A172 (cell line): ENCODE measurements at regions not wholly inside any gene's neighbourhood (a gene's known extent, or its start where the extent isn't known, plus 50 kb on each side); places are given as distances from the start of the nearest gene placed in this dataset.
A peak's percentile ranks its signal among the peaks of the same experiment; 100 is the strongest.
"Not testable (repeated sequence)": the region's sequence is repeated elsewhere in the genome, so short reads cannot be mapped to it uniquely, and the experiment has no call there.

ENCODE experiments used
- DNase-seq: peaks from one replicate; pipeline ENCODE4 v3.0.0-alpha.2; 2015; ENCODE audit warnings: low spot score

DNA sequence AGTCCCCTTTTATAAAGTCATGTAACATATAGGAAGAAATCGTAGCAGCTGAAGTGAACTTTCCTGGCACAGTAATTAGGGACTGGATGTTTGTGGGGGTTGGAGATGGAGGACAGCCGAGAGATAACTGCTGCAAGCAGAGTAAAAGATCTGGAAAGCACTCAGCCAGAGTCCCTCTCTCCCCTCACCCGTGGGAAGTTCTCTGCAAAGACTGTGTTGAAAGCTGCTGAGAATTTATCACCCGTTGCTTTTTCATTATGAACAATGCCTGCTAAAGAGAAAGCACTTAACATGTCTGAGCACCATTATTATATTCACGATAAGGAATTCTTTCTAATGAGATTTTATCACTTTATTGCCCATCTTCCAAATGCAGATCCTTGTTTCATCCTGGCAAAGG, 248.8 kb downstream of the SHOX2 start:
- DNase-seq, result no peak

DNA sequence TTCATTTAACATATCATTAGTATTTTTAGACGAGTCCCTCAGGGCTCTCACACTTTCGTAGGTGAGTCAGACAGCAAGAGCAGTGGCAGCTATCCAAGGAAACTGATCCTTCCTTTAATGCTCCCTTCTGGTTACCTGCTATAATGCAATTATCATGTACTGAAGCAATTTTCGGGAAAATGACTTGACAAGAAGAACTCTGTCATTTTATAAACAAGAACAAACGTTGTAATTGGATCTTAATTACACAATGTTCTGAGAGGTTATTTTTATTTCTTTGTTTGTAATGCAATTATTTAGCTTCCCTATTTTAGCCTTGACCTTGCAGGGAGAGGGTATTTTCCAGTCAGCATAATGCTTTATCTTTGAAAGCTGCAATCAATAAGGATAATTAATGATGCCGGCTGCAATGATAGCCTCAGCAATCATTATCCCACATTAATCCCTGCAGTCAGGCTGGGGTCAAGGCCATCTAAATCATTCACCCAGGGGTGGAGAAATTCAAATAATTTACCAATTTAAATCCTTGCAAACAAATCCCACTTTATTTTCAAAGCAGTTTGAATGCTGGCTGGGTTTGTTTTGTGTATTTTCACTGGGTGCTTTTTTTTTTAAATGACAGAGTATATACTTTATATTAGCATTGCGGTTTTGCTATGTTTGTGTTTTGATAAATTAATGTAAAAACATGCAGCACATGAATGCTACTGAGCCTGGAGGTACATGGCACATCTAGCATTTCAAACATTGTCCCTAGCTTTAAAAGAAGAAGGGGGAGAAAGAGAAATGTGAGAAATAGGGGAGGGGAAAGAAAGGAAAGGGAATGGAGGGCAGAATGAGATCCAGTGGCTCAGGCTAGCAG, 249.9 kb downstream of the SHOX2 start:
- DNase-seq, result peak; percentile 30

DNA sequence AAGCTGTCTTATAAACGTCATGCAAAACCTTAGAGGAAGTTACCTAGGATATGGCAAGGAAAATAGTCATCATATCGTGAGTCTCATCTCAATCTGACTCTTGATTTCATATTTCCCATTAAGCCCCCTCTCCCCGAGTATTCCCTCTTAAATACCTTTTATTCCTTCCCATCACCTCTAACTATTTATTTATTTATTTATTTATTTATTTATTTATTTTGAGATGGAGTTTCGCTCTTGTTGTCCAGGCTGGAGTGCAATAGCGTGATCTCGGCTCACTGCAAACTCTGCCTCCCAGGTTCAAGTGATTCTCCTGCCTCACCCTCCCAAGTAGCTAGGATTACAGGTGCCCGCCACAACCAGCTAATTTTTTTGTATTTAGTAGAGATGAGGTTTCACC, 260.4 kb downstream of the SHOX2 start:
- DNase-seq, result not testable (repeated sequence)

DNA sequence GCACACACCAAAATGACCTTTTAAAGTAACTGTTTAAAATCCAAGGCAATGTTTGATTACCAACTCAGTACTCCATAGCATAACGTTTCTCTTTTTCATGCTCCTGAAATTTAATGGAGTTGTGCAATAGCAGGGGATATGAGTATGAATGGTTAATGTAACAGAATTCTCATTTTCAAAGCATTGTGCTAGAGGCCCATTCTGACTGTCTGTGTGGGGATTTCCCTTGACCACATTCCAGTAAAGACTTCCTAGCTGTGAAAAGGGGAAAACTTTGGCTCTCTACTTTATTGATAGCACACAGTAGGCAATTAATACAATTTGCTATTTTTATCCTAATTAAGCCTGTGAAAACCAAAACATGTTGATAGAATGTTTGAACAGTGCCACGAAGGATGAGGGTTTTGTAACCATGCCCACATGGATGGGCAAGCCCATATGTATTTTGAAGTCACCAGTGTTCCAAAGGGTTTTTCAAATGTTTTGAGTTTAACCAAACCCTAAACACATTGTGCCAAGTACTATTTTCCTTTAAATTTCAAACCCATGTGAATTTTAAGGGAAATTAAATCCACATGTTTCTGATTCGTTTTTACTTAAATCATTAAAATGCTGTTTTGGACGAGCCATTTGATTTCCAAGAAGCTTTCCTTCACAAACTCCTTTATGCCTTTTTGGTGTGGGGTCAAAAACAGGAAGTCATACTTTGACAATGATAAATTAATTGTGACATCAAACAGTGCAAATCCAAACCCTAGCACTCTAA, 261.2 kb downstream of the SHOX2 start:
- no peak for DNase-seq

DNA sequence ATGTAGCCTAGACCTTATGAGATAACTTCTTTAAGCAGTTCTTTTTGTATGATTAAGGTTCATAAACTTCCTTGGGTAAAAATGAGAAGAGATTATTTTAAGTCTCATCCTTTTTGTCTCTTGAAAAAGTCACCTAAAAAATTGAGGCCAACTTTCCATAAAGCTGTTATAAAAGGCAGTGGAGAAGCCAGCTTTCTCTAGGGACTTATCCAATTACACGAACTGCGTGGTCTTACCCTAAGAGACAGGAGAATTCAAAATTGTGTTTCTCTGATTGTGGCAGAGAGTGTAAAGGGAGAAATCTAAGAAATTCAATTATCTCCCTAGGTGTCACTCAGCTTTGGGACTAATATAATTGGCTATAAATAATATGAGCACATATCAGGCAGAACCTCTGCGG, 262.0 kb downstream of the SHOX2 start:
- DNase-seq, result no peak

DNA sequence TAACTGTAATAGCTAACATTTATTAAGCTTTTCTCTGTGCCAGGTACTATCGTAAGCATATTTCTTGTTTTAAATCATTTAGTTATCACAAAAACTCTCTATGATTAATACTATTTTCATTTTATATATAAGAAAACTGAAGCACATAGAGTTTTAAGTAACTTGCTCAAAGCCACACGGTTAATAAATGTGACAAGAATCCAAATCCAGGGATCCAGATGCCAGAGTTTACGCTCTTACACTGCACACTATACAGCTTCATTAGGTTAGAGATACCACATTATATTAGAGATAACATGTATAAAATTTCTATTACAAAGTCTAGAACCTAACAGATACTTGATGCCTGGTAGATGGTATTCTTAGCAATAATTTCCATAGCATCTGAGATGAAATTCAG, 265.2 kb downstream of the SHOX2 start:
- no peak for DNase-seq

DNA sequence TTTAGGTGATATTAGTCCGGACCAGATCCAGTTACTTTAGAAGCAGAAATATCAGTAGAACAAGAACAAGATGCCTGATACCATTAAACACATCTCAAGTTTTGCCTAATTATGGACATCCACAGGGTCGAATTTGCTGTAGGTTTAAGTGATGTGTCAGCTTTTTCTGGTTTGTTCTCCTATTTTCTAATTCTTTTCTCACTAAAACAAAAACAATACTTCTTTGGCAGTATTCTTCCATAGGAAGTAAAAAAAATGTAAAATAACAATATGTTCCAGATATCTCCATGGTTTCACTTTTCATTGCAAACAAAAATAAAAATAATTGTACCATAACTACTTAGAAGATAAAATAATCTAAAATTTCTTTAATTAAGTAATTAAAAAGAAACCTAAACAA, 265.7 kb downstream of the SHOX2 start:
- no peak for DNase-seq

DNA sequence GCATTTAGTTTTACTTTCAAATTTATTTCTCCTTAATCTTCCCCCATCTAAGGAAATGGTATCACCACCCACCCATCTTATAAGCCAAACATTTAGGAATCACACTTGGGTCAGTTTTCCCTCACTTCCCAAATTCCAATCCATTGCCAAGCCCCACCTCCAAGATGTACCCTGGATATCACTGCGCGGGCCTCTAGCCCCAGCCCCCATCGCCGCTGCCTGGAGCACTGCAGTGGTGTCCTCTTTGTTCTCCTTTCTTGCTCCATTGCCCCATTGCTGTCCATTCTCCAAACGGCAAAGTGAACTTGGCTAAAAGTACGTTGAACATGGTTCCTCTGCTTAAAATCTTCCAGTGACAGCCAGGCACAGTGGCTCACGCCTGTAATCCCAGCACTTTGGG, 267.8 kb downstream of the SHOX2 start:
- DNase-seq, result no peak

DNA sequence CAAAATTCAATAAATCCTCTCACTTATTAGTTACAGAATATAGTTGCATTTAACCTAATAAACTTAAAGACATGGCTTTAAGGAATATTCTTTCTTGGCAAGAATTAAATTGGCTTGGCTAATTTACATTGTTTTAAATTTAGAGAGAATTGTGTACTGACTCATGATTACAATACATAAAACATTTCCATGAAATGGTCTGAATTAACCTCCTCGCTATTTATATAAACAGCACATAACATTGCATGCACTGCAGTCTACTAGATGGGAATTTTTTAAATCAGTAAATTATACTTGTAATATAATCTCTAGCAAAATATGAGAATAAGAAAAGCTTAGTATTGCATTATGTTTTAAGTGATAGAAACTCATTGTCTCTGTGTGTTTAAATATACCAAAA, 268.9 kb downstream of the SHOX2 start:
- DNase-seq, result no peak

DNA sequence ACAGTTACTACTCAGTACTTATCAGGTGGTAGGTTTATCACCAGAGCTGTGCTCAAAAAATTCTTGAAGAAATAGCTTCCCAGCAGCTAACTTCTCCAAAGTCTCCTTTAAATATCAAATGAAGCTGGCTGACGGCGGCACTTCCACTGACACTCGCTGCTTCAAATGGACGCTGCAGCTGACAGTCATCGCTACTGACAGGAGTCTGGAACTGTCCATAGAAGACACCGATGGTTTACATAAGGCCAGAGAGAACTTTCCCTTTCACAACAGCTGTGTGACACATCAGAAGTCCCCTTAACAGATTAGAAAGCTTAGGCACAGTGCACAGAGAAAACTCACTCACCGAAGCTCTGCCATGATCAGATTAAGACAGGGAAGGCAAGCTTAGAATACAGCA, 270.2 kb downstream of the SHOX2 start:
- DNase-seq, result no peak

DNA sequence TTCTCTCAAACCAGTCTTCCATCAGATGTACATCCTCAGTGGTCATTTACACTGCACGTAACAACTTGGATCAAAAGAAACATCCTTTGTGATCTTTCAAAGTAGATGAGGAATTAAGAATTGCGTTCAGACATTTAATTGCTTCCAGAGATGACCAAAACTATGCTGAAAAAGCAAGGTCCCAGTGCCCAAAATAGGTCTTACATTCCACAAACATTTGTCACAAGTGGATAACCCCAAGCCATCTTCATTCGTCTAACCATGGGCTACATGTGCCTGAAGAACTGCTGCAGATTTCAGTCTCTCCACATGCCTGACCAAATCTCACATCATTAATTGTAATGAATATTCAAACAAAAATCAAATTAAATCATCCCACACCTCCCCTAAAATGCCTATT, 273.6 kb downstream of the SHOX2 start:
- DNase-seq, result peak; percentile 18

DNA sequence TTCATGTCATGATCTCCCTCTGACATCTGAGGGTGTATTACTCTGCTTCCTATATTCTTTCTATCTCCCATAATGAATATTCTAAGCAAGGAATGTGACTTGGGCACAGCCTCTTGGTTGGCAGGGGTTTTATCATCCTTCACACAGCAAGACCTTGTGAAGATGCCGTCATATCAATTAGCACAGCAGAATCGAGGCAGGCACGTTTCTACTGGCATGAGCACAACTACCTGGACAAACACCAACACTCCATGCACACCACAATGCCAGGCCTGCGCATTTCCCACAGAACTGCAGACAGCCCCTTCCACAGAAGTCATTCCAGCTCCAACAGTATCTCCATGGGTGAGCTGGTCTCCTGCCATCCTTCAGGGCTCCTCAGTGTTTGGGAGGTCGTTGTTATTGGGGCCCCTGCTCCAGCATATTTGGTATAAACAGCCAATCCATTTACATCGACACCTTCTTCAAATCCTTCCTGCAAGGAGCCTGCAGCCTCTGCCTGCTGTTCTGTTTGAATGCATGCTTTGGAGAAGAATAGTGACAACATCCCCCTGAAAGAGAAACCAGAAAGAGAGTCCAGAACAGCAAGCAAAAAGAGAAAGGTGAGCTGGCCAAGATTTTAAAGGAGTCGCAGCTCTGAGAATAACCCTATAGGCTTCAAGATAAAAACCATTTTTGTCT, 275.5 kb downstream of the SHOX2 start:
- no peak for DNase-seq

DNA sequence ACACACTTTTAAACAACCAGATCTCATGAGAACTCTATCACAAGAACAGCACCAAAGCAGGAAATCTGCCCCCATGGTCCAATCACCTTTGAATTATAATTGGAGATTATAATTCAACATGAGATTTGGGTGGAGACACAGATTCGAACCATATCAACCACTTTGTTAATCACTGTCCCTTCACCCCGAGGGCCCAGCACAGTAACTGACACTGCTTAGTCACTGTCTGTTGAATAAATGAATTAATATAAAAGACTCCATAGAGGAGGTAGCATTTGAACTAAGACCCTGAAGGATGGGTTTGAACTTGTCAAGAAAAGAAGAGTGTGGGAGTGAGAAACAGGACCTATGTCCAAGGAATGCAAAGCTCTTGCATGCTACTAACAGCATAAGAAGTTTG, 276.4 kb downstream of the SHOX2 start:
- DNase-seq, result no peak

DNA sequence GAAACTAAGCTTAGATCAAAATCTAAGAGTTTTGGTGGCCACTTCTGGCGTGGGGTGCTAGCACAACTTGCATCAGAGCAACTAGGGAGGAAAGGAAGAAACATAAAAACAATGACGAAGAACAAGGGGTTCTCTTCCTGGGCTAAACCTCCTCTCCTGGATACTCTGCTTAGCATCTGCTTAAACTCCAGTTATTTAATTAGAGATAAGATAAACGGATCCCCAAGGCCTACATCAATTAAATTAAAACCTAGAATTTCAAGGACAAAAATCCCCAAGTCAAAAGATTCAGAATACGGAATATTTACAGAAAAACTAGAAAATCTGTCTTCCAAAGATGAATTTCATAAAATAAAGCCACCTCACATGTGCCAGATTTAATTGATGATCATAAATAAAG, 281.9 kb downstream of the SHOX2 start:
- no peak for DNase-seq

DNA sequence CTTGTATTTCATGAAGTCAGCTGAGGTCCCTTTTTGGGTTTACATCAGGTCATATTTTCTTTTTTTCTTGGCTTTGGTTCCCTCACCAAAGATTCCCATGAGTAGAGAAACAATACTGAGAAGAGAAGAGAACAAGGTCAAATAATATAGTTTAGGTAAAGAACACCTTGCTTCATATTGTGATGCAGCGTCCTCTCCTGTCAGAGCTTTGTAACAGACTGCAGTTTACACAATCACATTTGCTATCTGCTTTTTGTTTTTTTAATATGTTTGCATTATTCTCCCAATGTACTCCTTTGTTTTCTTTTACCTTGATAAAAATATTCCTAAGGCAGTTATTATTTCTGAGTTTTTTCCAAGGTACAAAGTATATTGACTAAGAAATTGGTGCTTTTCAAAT, 283.2 kb downstream of the SHOX2 start:
- DNase-seq, result no peak

DNA sequence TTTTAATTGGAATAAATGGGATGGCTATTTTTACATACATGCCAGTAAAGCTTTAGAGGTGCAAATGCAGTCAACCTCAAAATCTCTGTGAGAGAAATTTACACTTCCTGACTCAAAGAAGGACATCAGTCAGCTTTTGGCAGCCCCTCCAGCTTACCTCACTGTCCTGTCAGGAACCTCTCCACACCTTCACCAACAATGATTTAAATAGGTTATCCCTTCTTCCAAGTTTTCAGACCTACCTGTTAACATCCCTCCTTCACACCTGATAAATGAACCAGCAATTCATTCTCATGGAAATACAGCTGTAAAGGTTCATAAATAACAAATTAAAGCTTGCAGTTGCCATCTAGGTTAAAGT, 286.1 kb downstream of the SHOX2 start:
- no peak for DNase-seq

DNA sequence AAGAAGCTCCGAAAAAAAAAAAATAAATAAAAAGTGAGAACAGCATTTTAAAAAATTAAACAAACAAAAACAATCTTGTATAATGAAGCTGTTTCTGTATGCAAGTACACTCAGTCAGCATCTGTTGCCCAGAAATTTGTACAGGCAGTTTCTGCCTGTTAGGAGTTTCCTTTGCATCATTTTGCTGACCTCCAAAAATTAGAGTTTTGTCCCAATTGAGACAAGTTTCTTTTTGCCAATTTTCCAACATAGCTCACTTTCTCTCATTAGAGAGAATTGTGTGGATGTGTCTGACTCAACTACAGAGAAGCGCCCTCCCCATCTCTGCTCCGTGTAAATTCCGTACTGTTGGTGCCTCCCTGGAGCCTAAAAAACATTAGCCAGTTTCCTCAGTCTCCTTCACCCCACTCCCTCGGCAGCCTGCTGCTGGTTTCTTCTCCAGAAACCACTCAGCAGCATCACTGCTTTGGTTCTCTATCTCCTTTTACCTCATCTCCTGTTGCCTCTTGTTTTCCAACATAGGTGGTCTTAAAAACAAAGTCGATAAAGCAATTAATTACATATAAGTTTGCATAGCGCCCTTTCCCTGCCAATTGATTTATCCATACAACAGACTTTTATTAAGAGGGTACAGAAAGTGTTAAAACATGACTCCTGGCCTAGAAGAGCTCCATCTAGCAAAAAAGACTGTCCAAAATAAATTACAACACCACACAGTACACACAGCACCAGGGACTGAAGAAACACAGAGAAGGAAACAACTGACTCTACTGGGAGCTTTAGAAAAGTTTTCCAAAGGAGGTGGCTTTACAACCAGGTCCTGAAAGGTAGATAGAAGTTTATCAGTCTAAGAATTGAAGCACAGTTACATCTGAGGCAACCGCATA, 286.7 kb downstream of the SHOX2 start:
- DNase-seq, result no peak

DNA sequence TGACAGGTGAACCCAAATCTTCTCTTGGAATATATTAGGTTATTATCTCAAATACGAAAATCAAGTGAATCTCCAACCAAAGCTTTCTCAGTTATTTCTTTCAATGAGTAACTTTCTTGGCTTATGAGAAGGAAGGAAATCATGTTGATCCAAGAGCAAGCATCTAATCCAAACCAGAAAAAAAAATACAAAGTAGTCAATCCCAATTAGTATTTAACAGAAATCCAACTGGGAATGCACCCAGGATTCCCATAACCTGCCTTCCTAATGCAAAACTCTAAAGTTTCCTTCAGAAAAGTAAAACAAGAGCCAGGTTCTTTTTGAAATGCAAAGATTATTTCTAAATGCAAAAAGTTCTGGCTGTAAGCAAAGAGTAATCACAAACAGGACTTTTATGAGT, 289.3 kb downstream of the SHOX2 start:
- no peak for DNase-seq

DNA sequence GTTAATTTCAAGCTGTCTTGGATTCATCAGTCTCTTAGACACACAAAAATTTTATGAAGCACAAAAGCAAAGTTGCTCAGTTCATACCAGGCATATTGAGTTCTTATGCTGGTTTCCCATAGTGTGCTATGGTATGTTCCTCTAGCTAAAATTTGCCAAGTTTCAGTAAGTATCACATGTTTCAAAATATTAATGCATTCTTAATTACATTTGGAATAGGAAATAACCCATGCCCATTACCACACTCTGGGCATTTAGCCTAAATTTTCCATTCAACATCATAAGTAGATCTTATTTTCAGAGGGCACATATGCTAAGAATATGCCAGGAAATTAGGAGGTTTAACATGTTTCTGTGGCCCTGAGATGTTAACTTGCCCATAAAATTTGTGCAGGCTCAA, 289.9 kb downstream of the SHOX2 start:
- DNase-seq, result no peak

DNA sequence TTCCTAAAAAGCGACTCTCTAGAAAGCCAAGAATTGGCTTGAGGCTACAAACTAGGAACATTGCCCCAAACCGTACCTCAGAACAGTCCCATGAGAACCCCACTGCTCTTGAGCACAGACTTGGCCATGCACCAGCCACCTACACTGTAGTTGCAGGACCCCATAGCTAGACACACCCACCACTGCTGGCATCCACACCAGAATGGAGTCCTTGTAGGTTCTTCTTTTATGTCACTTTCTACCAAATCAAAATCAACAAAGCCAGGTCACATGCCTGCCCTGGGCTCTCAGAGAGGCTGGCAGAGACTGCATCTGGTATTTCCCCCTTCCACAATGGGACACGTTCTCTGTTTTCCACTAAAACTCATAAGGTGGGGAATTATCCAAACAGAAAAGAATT, 290.5 kb downstream of the SHOX2 start:
- no peak for DNase-seq

DNA sequence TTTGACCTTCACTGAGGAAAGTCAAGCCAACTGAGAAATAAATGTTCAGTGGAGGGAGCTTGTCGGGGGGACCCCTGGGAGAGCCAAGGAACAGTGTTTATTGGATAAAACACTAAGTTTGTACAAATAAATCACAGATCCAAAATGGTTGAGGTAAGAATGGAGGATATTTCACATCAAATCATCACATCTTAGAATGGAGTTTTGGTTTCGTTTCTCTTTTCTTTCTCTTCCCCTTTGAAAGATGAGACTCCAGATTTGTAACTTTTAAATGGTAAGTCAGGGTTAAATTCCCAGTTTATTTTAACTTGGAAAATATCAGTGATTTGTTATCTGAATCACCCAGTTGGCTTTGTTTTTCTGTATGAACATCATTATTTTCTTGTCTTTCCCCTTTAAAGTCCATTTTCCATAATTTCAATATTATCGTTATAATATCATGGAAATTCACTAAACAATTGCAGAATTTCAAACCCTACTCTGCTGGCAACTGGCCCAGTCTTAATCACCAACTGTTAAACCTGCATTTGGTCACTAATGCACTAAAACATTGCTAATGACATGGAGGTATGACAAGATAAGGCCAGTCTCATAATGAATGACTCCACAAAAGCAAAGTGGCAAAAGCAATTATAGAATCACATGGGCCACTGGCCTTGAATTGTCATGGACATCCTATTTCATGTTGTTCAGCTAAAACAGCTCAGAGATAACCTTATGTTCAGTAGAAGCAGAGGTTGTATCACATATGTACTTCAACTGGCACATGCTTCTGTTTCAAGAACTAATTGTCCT, 295.1 kb downstream of the SHOX2 start:
- DNase-seq, result no peak
